ENCODE measurements at regions not wholly inside any gene's neighbourhood (a gene's known extent, or its start where the extent isn't known, plus 50 kb on each side); places are given as distances from the start of the nearest gene placed in this dataset.

DNA sequence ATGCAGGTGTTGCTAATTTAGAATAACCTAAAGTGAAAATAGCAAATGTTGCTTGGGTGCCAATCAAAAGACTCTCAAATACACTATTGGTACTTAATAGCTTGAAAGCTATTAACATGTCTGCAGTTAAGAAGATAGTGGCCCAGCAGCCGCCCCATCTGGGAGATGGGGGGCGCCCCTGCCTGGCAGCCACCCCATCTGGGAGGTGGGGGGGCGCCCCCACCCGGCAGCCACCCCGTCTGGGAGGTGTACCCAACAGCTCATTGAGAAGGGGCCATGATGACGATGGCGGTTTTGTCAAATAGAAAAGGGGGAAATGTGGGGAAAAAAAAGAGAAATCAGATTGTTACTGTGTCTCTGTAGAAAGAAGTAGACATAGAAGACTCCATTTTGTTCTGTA lies 923.1 kb upstream of the MDGA2 start:
- TF ChIP-seq, protein P1, sequence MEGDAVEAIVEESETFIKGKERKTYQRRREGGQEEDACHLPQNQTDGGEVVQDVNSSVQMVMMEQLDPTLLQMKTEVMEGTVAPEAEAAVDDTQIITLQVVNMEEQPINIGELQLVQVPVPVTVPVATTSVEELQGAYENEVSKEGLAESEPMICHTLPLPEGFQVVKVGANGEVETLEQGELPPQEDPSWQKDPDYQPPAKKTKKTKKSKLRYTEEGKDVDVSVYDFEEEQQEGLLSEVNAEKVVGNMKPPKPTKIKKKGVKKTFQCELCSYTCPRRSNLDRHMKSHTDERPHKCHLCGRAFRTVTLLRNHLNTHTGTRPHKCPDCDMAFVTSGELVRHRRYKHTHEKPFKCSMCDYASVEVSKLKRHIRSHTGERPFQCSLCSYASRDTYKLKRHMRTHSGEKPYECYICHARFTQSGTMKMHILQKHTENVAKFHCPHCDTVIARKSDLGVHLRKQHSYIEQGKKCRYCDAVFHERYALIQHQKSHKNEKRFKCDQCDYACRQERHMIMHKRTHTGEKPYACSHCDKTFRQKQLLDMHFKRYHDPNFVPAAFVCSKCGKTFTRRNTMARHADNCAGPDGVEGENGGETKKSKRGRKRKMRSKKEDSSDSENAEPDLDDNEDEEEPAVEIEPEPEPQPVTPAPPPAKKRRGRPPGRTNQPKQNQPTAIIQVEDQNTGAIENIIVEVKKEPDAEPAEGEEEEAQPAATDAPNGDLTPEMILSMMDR (IDR thresholded peaks at IDR 0.05): no peak
- TF ChIP-seq POLR2A (IDR thresholded peaks at IDR 0.05) (no peak), EP300 (IDR thresholded peaks at IDR 0.05) (no peak)

All from ovary (tissue), 3 donors.